ENCODE measurements at regions not wholly inside any gene's neighbourhood (a gene's known extent, or its start where the extent isn't known, plus 50 kb on each side); places are given as distances from the start of the nearest gene placed in this dataset.

DNA sequence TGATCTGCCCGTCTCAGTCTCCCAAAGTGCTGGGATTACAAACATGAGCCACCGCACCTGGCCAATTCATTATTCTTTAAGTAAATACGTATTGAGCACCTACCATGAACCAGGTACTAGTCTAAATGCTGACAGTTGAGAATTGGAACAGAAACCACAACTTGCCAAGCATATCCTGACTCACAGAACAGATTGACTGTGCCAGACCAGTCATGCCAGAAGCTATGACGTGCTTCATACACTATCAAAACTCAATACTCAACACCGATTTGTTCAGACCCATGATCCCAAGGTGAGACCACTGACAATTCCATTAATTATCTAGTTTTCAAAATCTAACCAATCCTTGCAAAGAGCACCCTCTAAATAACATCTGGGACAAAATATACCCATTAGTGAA is 148.6 kb downstream of the B3GNT2 start:
- Histone ChIP-seq H3K36me3 (ENCODE audit: insufficient read depth, low read length) (no peaks in the 10 kb centered on the region), H3K9me3 (ENCODE audit: low read depth, low read length) (no peaks in the 10 kb centered on the region), H3K4me2 (ENCODE audit: insufficient read depth, low read length) (no peak overlapping the region), H4K20me1 (ENCODE audit: insufficient read depth, low read length) (no peaks in the 10 kb centered on the region), H3K4me3 (ENCODE audit: insufficient read depth, low read length) (no peak overlapping the region), H3K79me2 (ENCODE audit: insufficient read depth, low read length) (no peaks in the 10 kb centered on the region), H3K4me1 (ENCODE audit: insufficient read depth, low read length) (no peaks in the 10 kb centered on the region), H2AFZ (ENCODE audit: low read length) (no peak overlapping the region), H3K27ac (ENCODE audit: low read depth, low read length) (no peak overlapping the region), H3K27me3 (ENCODE audit: insufficient read depth, low read length) (no peaks in the 10 kb centered on the region)
- no peak for DNase-seq (ENCODE audit: insufficient read length, low spot score, missing footprints)
- TF ChIP-seq, protein P1, sequence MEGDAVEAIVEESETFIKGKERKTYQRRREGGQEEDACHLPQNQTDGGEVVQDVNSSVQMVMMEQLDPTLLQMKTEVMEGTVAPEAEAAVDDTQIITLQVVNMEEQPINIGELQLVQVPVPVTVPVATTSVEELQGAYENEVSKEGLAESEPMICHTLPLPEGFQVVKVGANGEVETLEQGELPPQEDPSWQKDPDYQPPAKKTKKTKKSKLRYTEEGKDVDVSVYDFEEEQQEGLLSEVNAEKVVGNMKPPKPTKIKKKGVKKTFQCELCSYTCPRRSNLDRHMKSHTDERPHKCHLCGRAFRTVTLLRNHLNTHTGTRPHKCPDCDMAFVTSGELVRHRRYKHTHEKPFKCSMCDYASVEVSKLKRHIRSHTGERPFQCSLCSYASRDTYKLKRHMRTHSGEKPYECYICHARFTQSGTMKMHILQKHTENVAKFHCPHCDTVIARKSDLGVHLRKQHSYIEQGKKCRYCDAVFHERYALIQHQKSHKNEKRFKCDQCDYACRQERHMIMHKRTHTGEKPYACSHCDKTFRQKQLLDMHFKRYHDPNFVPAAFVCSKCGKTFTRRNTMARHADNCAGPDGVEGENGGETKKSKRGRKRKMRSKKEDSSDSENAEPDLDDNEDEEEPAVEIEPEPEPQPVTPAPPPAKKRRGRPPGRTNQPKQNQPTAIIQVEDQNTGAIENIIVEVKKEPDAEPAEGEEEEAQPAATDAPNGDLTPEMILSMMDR (IDR thresholded peaks at IDR 0.05; ENCODE audit: extremely low read depth, low read depth, low read length), result no peak

DNA sequence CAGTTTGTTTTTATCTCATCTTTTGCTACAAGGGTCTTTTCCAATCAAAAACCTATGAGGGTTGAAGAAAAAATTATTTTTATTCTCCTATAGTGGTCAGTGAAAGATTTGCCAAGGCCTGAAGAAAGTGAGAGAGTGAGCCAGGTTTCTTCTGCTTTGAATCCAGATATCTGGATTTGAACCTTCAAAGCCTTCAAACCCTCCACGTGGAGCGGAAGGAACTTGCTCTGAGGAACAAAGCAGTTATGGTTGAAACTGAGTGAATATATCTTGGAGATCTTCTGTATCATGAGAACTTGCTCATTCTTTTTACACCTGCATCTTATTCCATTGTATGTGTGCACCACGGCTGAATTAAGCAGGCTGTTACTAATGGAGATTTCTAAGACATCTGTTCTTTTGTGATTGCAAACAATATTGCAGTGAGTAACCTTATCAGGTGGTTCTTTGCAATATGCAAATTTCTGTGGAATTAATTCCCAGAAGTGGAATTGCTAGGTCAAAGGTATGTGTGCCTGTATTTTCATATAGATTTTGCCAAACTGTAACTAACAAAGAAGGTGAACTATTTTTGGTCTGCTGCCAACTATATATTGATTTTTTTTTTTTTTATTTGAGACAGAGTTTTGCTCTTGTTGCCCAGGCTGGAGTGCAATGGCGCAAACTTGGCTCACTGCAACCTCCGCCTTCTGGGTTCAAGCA is 147.9 kb downstream of the B3GNT2 start:
- H3K4me3 ChIP-seq (ENCODE audit: insufficient read depth, low read length), result no peak overlapping the region
- DNase-seq (ENCODE audit: insufficient read length, low spot score, missing footprints), result no peak
- H4K20me1 ChIP-seq (ENCODE audit: insufficient read depth, low read length), result no peaks in the 10 kb centered on the region
- TF ChIP-seq, protein P1 (IDR thresholded peaks at IDR 0.05; ENCODE audit: extremely low read depth, low read depth, low read length), result no peak
- H3K9me3 ChIP-seq (ENCODE audit: low read depth, low read length), result no peaks in the 10 kb centered on the region
- H3K36me3 ChIP-seq (ENCODE audit: insufficient read depth, low read length), result no peaks in the 10 kb centered on the region
- H3K27me3 ChIP-seq (ENCODE audit: insufficient read depth, low read length), result no peaks in the 10 kb centered on the region
- H3K27ac ChIP-seq (ENCODE audit: low read depth, low read length), result no peak overlapping the region
- H3K4me1 ChIP-seq (ENCODE audit: insufficient read depth, low read length), result no peaks in the 10 kb centered on the region
- no peak overlapping the region for H2AFZ ChIP-seq (ENCODE audit: low read length)
- no peaks in the 10 kb centered on the region for H3K79me2 ChIP-seq (ENCODE audit: insufficient read depth, low read length)
- no peak overlapping the region for H3K4me2 ChIP-seq (ENCODE audit: insufficient read depth, low read length)

DNA sequence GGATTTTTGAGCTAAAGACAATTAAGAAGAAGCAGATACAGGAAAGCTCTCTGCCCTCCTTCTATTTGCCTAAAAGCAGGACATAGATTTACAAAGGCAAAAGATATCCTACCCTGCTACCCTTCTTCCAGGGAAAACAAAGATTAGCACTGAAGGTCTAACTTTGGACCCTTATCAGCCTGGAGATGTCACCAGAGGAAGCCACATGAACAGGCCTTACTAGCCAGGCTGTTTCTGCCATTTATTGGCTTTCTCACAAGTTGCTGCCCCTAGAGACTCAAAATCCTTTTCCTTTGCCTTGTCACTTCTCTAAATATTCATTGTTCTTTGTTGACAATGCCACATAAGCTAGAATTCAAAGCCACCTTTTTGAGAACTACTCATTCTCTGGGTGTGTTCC is 147.3 kb downstream of the B3GNT2 start:
- no peaks in the 10 kb centered on the region for H3K9me3 ChIP-seq (ENCODE audit: low read depth, low read length)
- no peaks in the 10 kb centered on the region for H4K20me1 ChIP-seq (ENCODE audit: insufficient read depth, low read length)
- no peak overlapping the region for H2AFZ ChIP-seq (ENCODE audit: low read length)
- H3K4me1 ChIP-seq (ENCODE audit: insufficient read depth, low read length), result no peaks in the 10 kb centered on the region
- H3K27me3 ChIP-seq (ENCODE audit: insufficient read depth, low read length), result no peaks in the 10 kb centered on the region
- TF ChIP-seq, protein P1 (IDR thresholded peaks at IDR 0.05; ENCODE audit: extremely low read depth, low read depth, low read length), result no peak
- H3K4me3 ChIP-seq (ENCODE audit: insufficient read depth, low read length), result no peak overlapping the region
- no peaks in the 10 kb centered on the region for H3K36me3 ChIP-seq (ENCODE audit: insufficient read depth, low read length)
- H3K4me2 ChIP-seq (ENCODE audit: insufficient read depth, low read length), result no peak overlapping the region
- no peak overlapping the region for H3K27ac ChIP-seq (ENCODE audit: low read depth, low read length)
- DNase-seq (ENCODE audit: insufficient read length, low spot score, missing footprints), result no peak
- no peaks in the 10 kb centered on the region for H3K79me2 ChIP-seq (ENCODE audit: insufficient read depth, low read length)

DNA sequence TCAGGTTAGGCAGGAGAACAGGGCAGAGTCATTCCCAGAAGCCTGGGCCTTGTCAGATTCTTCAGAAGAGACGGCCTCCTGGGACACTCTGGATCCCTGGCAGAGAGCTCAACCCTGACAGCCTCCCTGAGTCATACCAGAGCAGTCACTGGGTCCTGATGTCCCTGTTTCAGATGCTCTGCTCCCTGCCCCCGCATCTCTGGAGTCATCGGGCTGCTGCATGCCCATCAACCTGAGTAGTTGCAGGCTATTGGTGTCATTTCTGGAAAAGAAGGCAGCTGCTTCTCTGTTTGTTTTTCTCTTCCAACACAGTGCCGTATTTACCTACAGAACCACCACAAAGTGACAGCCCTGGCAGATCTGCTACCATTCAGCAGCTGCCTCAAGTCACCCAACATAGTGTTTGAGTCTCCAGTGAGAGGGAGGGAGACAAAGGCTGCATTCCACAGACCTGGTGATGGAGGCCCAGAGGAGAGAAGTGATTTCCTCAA is 145.1 kb downstream of the B3GNT2 start:
- Histone ChIP-seq H3K9me3 (ENCODE audit: low read depth, low read length) (no peaks in the 10 kb centered on the region), H3K27ac (ENCODE audit: low read depth, low read length) (no peak overlapping the region), H2AFZ (ENCODE audit: low read length) (no peak overlapping the region), H3K27me3 (ENCODE audit: insufficient read depth, low read length) (no peaks in the 10 kb centered on the region), H3K79me2 (ENCODE audit: insufficient read depth, low read length) (no peaks in the 10 kb centered on the region), H3K4me3 (ENCODE audit: insufficient read depth, low read length) (no peak overlapping the region), H4K20me1 (ENCODE audit: insufficient read depth, low read length) (no peaks in the 10 kb centered on the region), H3K36me3 (ENCODE audit: insufficient read depth, low read length) (no peaks in the 10 kb centered on the region), H3K4me2 (ENCODE audit: insufficient read depth, low read length) (no peak overlapping the region), H3K4me1 (ENCODE audit: insufficient read depth, low read length) (no peaks in the 10 kb centered on the region)
- TF ChIP-seq, protein P1 (IDR thresholded peaks at IDR 0.05; ENCODE audit: extremely low read depth, low read depth, low read length), result no peak
- no peak for DNase-seq (ENCODE audit: insufficient read length, low spot score, missing footprints)

Measured in osteoblast (primary cell).